HG03558 (cell line): ENCODE measurements at regions not wholly inside any gene's neighbourhood (a gene's known extent, or its start where the extent isn't known, plus 50 kb on each side); places are given as distances from the start of the nearest gene placed in this dataset.

Experiments
- ATAC-seq: cut with Tn5 transposase; IDR thresholded peaks from one replicate; pipeline ENCODE4 v1.9.1; 2021; ENCODE audit warnings: moderate number of reproducible peaks; ENCODE audit not compliant: unreplicated experiment; ENCODE audit errors: extremely low read depth

DNA sequence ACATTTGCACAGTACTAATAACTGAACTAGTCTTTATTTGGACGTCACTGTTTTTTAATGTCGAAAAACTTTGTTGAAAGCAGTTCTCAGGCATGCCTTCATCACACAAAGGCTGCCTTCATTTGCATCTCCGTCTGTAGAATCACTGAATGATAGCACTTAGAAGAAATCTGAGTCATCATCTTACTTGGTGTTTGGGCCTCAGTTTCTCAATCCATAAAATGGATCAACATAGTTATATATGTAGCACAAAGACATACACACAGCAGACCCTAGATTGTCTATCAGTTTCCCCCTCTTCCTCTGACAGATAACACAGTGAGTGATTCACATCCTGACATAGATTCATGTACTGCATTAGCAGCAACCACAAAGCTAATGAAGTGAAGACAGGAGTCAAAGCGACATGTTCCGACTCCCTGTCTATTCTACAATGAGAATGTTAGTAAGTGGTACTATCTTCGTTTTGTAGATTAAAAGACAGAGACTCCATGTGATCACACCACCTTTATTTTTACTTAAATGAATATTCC lies 80.4 kb upstream of the PDE10A start:
- ATAC-seq = no peak

DNA sequence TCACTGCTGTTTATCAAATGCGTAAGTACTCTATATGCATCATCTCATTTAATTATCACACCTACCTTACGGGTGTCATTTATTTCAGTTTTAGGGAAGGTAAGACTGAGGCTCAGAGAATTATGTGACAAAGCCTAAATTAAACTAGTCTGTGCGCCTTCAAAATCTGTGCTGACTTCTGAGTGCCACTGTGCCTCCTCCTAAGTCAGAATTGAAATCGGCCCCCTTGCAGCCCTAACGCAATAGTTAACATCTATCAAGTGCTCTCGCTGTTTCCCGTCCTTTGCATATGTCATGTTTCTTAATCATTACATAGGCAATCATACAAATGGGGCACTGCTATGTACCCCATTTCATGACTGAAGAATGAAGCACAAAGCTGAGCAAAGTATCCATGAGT lies 79.0 kb upstream of the PDE10A start:
- no peak for ATAC-seq

DNA sequence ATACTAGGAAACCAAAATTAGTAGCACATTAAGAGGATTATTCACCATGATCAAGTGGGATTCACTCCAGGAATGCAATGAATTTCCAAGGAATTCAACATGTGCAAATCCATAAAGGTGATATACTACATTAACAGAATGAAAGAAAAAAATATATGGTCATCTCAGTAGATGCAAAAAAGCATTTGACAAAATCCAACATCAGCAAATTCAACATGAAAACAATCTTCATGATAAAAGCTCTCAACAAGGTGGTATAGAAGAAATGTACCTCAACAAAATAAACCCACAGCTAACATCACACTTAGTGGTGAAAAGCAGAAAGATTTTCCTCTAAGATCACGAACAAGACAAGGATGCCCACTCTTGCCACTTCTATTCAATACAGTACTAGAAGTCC lies 74.4 kb upstream of the PDE10A start:
- ATAC-seq = no peak

GRCh38 chr6:165735065-165735464 lies 72.0 kb upstream of the PDE10A start:
- no peak for ATAC-seq

- ATAC-seq = no peak
These were observed 70.4 kb upstream of the PDE10A start for GRCh38 chr6:165733489-165733791.

DNA sequence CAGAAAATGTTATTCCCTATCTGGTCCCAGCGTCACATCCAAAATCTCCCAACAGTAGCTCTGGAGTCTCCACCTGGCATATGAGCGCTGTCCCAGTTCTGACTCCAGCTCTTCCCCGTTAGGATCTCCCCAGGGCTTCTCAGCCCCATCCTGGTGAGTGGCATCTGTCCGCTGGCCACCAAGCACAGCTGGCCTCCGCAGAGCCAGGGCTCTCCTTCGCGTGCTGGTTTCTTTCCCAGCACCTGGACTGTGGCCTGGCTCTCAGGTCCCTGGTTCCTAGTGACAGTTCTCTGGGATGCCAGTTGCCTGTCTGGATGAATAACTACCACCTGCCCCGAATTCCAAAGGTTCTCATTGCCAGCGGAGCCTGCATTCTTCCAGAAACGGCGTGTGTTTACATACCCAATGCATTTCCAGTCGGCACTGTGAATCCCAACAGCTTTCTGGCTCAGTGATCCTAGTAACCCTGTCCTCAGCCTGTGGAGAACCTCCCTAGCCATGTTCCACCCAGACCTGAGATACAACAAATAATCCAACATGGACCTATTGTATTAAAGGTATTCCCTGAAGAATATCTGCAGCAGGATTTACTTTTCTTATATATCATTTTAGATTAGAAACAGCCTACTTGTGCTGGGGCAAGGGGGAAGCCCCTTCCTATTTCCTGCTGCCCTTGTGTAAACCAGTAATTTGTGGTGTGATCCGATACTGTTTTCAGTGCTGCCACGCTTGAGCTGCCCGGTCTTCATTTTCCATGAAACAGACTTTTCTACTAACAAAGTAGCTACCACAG lies 69.9 kb upstream of the PDE10A start:
- no peak for ATAC-seq

GRCh38 chr6:165729307-165729936 lies 66.4 kb upstream of the PDE10A start:
- ATAC-seq = no peak

- no peak for ATAC-seq
These were observed 65.2 kb upstream of the PDE10A start for GRCh38 chr6:165728216-165728615.

GRCh38 chr6:165726965-165727381 lies 63.9 kb upstream of the PDE10A start:
- ATAC-seq = no peak

GRCh38 chr6:165726290-165726875 lies 63.3 kb upstream of the PDE10A start:
- ATAC-seq = no peak

DNA sequence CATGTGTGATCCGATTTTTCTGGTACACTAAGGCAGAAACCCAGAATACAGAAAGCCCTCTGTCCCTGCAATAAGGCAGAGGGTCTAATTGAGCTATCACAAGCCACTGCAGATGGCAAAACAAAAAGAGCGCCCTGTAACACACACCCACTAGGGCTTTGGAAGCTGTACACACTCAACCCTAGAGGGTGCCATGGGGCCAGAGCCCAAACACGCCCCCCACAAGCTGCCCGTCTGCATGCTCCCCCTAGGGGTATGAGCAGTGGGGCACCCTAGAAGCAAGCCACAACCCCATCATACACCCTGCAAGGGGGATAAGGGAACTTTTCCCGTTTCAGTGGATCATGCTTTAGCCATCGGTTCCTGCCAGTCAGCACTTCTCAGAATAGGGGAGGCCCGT lies 62.2 kb upstream of the PDE10A start:
- ATAC-seq = no peak

- no peak for ATAC-seq
These were observed 60.3 kb upstream of the PDE10A start for GRCh38 chr6:165723326-165723725.

GRCh38 chr6:165722022-165722421 lies 59.0 kb upstream of the PDE10A start:
- ATAC-seq = no peak

DNA sequence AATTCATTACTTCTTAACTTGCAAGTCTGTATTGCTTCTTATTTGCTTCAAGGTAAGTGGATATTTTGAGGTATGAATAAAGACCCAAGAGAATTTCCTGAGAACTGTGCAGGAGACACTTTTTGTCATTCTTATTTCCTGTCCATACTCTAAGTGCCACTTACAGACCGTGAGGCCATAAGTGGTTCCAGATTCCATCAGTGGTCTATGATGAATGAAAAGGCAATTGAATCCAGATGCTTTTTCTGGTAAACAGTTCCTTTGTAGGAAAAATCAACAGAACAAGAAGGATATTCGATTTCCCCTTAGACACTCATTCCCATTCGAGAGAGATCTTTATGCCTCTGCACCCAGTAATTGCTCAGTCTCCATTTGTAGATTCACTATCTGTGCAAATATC lies 58.3 kb upstream of the PDE10A start:
- no peak for ATAC-seq

GRCh38 chr6:165718491-165718891 lies 55.5 kb upstream of the PDE10A start:
- no peak for ATAC-seq

DNA sequence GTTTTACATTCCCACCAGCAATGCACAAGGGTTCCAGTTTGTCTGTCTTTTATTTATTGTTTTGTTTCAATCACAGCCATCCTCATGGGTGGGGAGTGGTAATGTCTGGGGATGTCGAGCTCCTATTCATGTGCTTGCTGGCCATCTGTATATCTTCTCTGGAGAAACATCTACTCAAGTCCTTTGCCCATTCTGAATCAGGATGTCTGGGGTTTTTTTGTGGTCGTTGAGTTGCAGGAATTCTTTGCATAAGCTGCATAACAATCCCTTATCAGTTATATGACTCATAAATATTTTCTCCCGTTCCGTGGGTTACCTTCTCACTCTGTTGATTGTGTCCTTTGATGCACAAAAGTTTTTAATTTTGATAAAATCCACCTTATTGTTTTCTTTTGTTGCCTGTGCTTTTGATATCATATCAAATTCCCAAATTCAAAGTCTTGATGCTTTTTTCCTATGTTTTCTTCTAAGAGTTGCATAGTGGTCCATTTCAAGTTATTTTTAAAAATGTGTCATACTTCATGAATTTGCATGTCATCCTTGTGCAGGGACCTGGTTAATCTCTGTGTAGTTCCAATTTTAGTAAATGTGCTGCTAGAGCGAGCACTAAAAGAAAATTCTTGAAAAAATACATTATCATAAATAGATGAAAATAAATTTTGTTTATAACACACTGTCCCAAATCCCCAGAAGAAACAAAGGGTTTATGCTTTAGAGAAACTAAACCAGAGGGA lies 54.9 kb upstream of the PDE10A start:
- no peak for ATAC-seq

- no peak for ATAC-seq
These were observed 53.8 kb upstream of the PDE10A start for GRCh38 chr6:165716886-165717285.

GRCh38 chr6:165715428-165715827 lies 52.4 kb upstream of the PDE10A start:
- ATAC-seq = no peak

- ATAC-seq = no peak
These were observed 51.9 kb upstream of the PDE10A start for GRCh38 chr6:165714907-165715306.

DNA sequence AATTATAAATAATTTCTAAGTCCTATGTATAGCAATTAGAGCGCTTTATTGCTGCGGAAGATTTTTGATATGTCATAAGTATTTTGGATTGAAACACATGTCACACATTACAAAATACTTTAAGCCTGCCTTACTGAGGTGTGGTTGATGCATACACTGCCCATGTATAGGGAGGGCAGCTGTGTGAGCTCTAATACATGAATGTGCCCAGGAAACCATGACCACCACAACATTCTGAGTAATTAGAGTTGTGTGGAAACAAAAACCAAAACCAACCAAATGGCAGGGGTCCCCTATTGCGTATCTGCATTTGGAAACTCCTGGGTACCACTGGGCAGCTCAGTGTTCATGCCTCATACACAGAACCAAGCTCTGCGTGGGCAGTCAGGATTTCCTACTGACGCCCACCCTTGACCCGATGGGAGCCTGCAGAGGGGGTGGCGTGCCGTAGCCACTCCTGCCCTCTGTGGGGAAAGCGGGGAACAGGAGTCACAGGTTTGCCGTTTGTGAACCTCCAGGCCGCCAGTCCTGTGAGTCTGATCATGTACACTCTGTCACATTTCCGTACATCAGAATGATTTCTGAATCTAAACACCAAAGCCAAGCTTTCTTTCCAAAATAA lies 50.9 kb upstream of the PDE10A start:
- ATAC-seq = no peak
